ENCODE measurements at regions not wholly inside any gene's neighbourhood (a gene's known extent, or its start where the extent isn't known, plus 50 kb on each side); places are given as distances from the start of the nearest gene placed in this dataset.

- no peak for TF ChIP-seq CTCF (IDR thresholded peaks at IDR 0.05)
- no peak for TF ChIP-seq EZH2phosphoT487 (IDR thresholded peaks at IDR 0.05)
- TF ChIP-seq EZH2 (IDR thresholded peaks at IDR 0.05) = no peak
Measured at GRCh38 chr20:57118107-57118769, 148.2 kb downstream of the BMP7 start.
